GM12864 (cell line): ENCODE measurements at regions not wholly inside any gene's neighbourhood (a gene's known extent, or its start where the extent isn't known, plus 50 kb on each side); places are given as distances from the start of the nearest gene placed in this dataset.

Experiments
- DNase-seq: peaks from one replicate; pipeline ENCODE4 v3.0.0-alpha.2; 2011; ENCODE audit warnings: low read depth
- H3K4me3 ChIP-seq: 2 replicates; pipeline ENCODE4 v1.5.1; 2011; ENCODE audit warnings: mild to moderate bottlenecking, low read depth, low read length, control low read depth
- CTCF ChIP-seq: IDR thresholded peaks from 2 replicates; pipeline ENCODE4 v1.5.1; 2011; ENCODE audit warnings: low read depth, mild to moderate bottlenecking, moderate library complexity, low read length, control low read depth, inconsistent platforms; ENCODE audit errors: missing control alignments

DNA sequence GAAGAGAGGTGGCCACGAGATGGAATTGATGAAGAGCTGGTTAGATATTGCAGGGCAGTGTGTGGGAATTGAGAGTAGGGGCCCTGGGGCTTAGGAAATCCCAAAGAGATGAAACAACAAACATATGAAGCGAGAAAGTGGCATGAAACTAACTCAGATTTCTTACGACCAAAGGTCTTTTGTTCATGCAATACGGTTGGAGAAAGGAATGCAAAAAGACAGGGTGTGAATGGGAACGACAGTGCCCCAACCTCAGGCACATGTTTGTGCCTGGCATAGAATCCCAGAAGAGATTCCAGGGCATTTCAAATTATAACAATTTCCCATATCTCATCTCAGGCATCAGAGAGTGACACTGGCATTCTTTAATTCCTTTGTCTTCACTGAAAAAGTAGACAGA is 199.2 kb downstream of the ACTL7B start:
- no peak overlapping the region for H3K4me3 ChIP-seq
- no peak for TF ChIP-seq CTCF
- DNase-seq = no peak

GRCh38 chr9:108655818-108656217 is 200.0 kb downstream of the ACTL7B start:
- no peak for TF ChIP-seq CTCF
- no peak for DNase-seq
- H3K4me3 ChIP-seq = no peak overlapping the region

GRCh38 chr9:108654566-108654965 is 201.2 kb downstream of the ACTL7B start:
- no peak for DNase-seq
- no peak overlapping the region for H3K4me3 ChIP-seq
- no peak for TF ChIP-seq CTCF

DNA sequence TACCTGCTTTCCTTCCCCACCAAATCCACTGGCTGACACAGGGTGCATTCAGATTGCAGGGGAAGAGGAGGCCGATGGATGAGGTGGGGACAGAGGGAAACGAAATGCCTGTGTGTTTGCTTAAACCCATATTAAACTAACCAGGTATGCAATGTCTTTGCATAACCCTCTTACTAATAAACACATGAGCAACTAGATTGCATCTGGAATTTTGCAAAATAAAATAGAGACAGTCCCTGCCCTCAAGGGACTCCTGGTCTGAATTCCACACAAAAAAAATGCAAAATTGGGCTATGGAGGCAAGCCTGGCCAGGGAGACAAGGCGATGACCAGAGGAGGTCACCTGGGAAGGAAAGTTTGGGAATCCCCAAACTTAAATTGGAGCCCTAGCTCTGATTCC is 202.9 kb downstream of the ACTL7B start:
- H3K4me3 ChIP-seq = no peak overlapping the region
- DNase-seq = no peak
- no peak for TF ChIP-seq CTCF

- no peak for DNase-seq
- no peak overlapping the region for H3K4me3 ChIP-seq
- TF ChIP-seq CTCF = no peak
These were observed 205.0 kb downstream of the ACTL7B start for GRCh38 chr9:108650826-108651225.

DNA sequence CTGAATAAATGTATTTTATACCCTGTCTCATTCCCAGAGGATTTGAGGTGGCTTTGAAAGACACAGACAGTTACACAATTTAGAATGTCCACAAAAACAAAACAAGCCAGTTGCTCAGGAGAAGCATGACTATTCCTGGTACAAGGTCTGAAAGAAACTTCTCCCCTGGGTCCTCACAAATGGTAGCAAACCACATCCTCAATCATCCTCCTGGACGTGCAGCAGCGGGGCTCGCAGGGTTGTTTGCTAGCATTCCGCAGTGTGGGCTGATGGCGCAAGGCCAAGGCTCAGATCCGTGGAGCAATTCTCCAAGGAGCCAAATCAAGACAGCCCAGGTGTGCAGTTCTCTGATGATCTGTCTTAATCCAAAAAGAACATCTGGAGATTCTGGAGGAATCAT is 210.3 kb downstream of the ACTL7B start:
- TF ChIP-seq CTCF = no peak
- no peak overlapping the region for H3K4me3 ChIP-seq
- no peak for DNase-seq

GRCh38 chr9:108643731-108644510 is 211.9 kb downstream of the ACTL7B start:
- H3K4me3 ChIP-seq = no peak overlapping the region
- DNase-seq = no peak
- TF ChIP-seq CTCF = no peak
